ENCODE measurements at regions not wholly inside any gene's neighbourhood (a gene's known extent, or its start where the extent isn't known, plus 50 kb on each side); places are given as distances from the start of the nearest gene placed in this dataset.

DNA sequence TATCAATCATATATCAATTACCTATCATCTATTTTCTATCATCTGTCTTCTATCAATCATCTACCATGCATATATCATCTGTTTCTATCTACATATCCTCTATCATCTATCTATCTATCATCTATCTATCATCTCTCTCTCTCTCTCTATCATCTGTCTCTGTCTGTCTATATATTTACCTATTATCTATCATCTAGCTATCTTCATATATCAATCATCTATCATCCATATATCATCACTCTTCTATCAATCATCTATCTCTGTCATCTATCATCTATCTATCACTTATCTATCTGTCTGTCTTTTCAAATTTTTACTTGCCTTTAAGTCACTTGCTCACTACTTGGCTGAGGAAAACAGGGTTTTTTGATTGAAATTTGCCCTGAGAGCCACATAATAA, 592.3 kb downstream of the DCDC2C start:
- TF ChIP-seq SIN3A (IDR thresholded peaks at IDR 0.05; ENCODE audit: low read depth) (no peak), EZH2 (IDR thresholded peaks at IDR 0.05) (no peak), CTCF (IDR thresholded peaks at IDR 0.05 in 2 of 3, conservative IDR thresholded peaks at IDR 0.05 in 1 of 3; ENCODE audit: borderline replicate concordance in 1 of 3, insufficient read depth in 1 of 3, low read depth in 2 of 3, low read length in 2 of 3) (no peak), POLR2AphosphoS5 (IDR thresholded peaks at IDR 0.05; ENCODE audit: low read depth, low read length) (no peak), TCF7L2 (IDR thresholded peaks at IDR 0.05; ENCODE audit: borderline replicate concordance, extremely low read depth, insufficient read depth, insufficient read length) (no peak), RAD21 (IDR thresholded peaks at IDR 0.05; ENCODE audit: low read depth) (no peak), CEBPB (IDR thresholded peaks at IDR 0.05; ENCODE audit: low read depth) (no peak), EGR1 (IDR thresholded peaks at IDR 0.05; ENCODE audit: low read depth) (no peak), REST (IDR thresholded peaks at IDR 0.05; ENCODE audit: low read depth) (no peak), YY1 (IDR thresholded peaks at IDR 0.05; ENCODE audit: extremely low read depth, insufficient replicate concordance, low read depth, low read length) (no peak), POLR2A (IDR thresholded peaks at IDR 0.05; ENCODE audit: borderline replicate concordance, extremely low read depth, insufficient read depth, insufficient read length) (no peak), SP1 (IDR thresholded peaks at IDR 0.05; ENCODE audit: low read depth) (no peak)
